Lung (tissue), 11 donors: ENCODE measurements at regions not wholly inside any gene's neighbourhood (a gene's known extent, or its start where the extent isn't known, plus 50 kb on each side); places are given as distances from the start of the nearest gene placed in this dataset.

Experiments
- ATAC-seq: fragments of 200-7000 bp; cut with Tn5 transposase; one replicate; pipeline ENCODE4 v1.9.1; 2020; ENCODE audit warnings: moderate number of reproducible peaks; ENCODE audit not compliant: insufficient read depth, low FRiP score
- DNase-seq, 3 donors: peaks; one replicate each; pipeline ENCODE4 v3.0.0-alpha.2; 2013 to 2017
- H3K27ac ChIP-seq, 2 donors: one replicate each; pipeline ENCODE4 v1.5.1; 2013; ENCODE audit warnings: mild to moderate bottlenecking in 2 of 2, moderate library complexity in 2 of 2, control low read depth in 1 of 2, inconsistent platforms in 1 of 2, low read depth in 1 of 2, low read length in 1 of 2
- H3K27me3 ChIP-seq, 3 donors: one replicate each; pipeline ENCODE4 v1.5.1; 2013; ENCODE audit warnings: low read length in 2 of 3; ENCODE audit not compliant: control insufficient read depth in 3 of 3, insufficient read depth in 3 of 3
- H3K36me3 ChIP-seq, 4 donors: one replicate each; pipeline ENCODE4 v1.5.1; 2013; ENCODE audit warnings: low read length in 4 of 4, mild to moderate bottlenecking in 1 of 4, moderate library complexity in 1 of 4; ENCODE audit not compliant: control insufficient read depth in 4 of 4, insufficient read depth in 4 of 4
- H3K4me1 ChIP-seq, 5 donors: one replicate each; pipeline ENCODE4 v1.5.1; 2013; ENCODE audit warnings: low read length in 5 of 5, mild to moderate bottlenecking in 2 of 5, moderate library complexity in 1 of 5; ENCODE audit not compliant: control insufficient read depth in 5 of 5, insufficient read depth in 5 of 5
- H3K4me3 ChIP-seq: one replicate; pipeline ENCODE4 v1.5.1; 2013; ENCODE audit warnings: mild to moderate bottlenecking, control low read depth, moderate library complexity
- H3K9ac ChIP-seq, 2 donors: one replicate each; pipeline ENCODE4 v1.5.1; 2013; ENCODE audit warnings: low read length in 2 of 2, control low read depth in 1 of 2; ENCODE audit not compliant: insufficient read depth in 1 of 2
- H3K9me3 ChIP-seq, 4 donors: one replicate each; pipeline ENCODE4 v1.5.1; 2013; ENCODE audit warnings: low read length in 3 of 4, mild to moderate bottlenecking in 1 of 4, moderate library complexity in 1 of 4; ENCODE audit not compliant: control insufficient read depth in 4 of 4, insufficient read depth in 3 of 4
- CTCF ChIP-seq: IDR thresholded peaks from 2 replicates; pipeline ENCODE4 v1.5.1; 2012; ENCODE audit warnings: mild to moderate bottlenecking; ENCODE audit errors: control extremely low read depth, extremely low read depth
- whole genome bisulfite sequencing, 2 donors: extraction: QIAGEN DNeasy Blood & Tissue Kit; methylation state at CpG; one replicate each; pipeline ENCODE4 v1.1.7; 2013; 5-methylcytosine and 5-hydroxymethylcytosine counted together
- donor health status: control.
- donor health status: control.
- donor health status: Bipolar disorder and iron deficiency.
- donor health status: healthy.
- donor health status: DM: yes; HTN: yes; CAD: no.

GRCh38 chr22:49118065-49118464 is 709.6 kb downstream of the BRD1 start:
- H3K4me1 ChIP-seq = no peaks in the 10 kb centered on the region
- no peaks in the 10 kb centered on the region for H3K9me3 ChIP-seq
- no peaks in the 10 kb centered on the region for H3K27me3 ChIP-seq
- no peak for ATAC-seq
- WGBS, 2 donors = 94 to 96% methylated on average over 17 of the region's 17 CpGs
- no peak for DNase-seq
- no peak for TF ChIP-seq CTCF
- no peak overlapping the region for H3K9ac ChIP-seq
- no peaks in the 10 kb centered on the region for H3K36me3 ChIP-seq
- H3K4me3 ChIP-seq = no peak overlapping the region
- H3K27ac ChIP-seq = no peak overlapping the region

GRCh38 chr22:49117486-49117885 is 710.2 kb downstream of the BRD1 start:
- Histone ChIP-seq H3K4me1 (no peaks in the 10 kb centered on the region), H3K27ac (no peak overlapping the region), H3K27me3 (no peaks in the 10 kb centered on the region), H3K9me3 (no peaks in the 10 kb centered on the region), H3K9ac (no peak overlapping the region), H3K4me3 (no peak overlapping the region), H3K36me3 (no peaks in the 10 kb centered on the region)
- DNase-seq = no peak
- TF ChIP-seq CTCF = no peak
- whole genome bisulfite sequencing, 2 donors = 76 to 84% methylated on average over 7 of the region's 7 CpGs
- ATAC-seq = no peak

- Histone ChIP-seq H3K36me3 (no peaks in the 10 kb centered on the region), H3K27ac (no peak overlapping the region), H3K27me3 (no peaks in the 10 kb centered on the region), H3K9ac (no peak overlapping the region), H3K9me3 (no peaks in the 10 kb centered on the region), H3K4me1 (no peaks in the 10 kb centered on the region), H3K4me3 (no peak overlapping the region)
- WGBS, 2 donors = 78 to 83% methylated on average over 19 of the region's 19 CpGs
- ATAC-seq = no peak
- TF ChIP-seq CTCF = no peak
- DNase-seq = no peak
Observed at GRCh38 chr22:49116486-49117120, 711.1 kb downstream of the BRD1 start.

GRCh38 chr22:49116021-49116420 is 711.7 kb downstream of the BRD1 start:
- no peak for TF ChIP-seq CTCF
- no peak overlapping the region for H3K4me3 ChIP-seq
- no peak for DNase-seq
- no peaks in the 10 kb centered on the region for H3K27me3 ChIP-seq
- H3K9me3 ChIP-seq = no peaks in the 10 kb centered on the region
- ATAC-seq = no peak
- no peak overlapping the region for H3K9ac ChIP-seq
- H3K36me3 ChIP-seq = no peaks in the 10 kb centered on the region
- H3K4me1 ChIP-seq = no peaks in the 10 kb centered on the region
- WGBS, 2 donors = 92 to 93% methylated on average over 19 of the region's 19 CpGs
- H3K27ac ChIP-seq = no peak overlapping the region
